ENCODE measurements at regions not wholly inside any gene's neighbourhood (a gene's known extent, or its start where the extent isn't known, plus 50 kb on each side); places are given as distances from the start of the nearest gene placed in this dataset.

- WGBS (ENCODE audit: insufficient coverage, insufficient read length), result no CpG with 5 or more reads among the region's 3 CpGs
- no peak overlapping the region for H3K27ac ChIP-seq (ENCODE audit: low read length)
- no peak for DNase-seq (ENCODE audit: low read depth, low spot score)
- no peaks in the 10 kb centered on the region for H3K9me3 ChIP-seq (ENCODE audit: control insufficient read depth, insufficient read depth, low read length)
- H3K27me3 ChIP-seq (ENCODE audit: control insufficient read depth, insufficient read depth, low read length), result no peaks in the 10 kb centered on the region
- no peaks in the 10 kb centered on the region for H3K4me1 ChIP-seq (ENCODE audit: control insufficient read depth, insufficient read depth, low read length)
- H3K4me3 ChIP-seq (ENCODE audit: low read length), result no peak overlapping the region
- no peaks in the 10 kb centered on the region for H3K36me3 ChIP-seq (ENCODE audit: control insufficient read depth, insufficient read depth, low read length)
Observed at GRCh38 chr18:73456643-73457042, 588.9 kb upstream of the NETO1 start.

GRCh38 chr18:73452866-73453265 lies 585.1 kb upstream of the NETO1 start:
- H3K4me1 ChIP-seq (ENCODE audit: control insufficient read depth, insufficient read depth, low read length), result no peaks in the 10 kb centered on the region
- WGBS (ENCODE audit: insufficient coverage, insufficient read length), result no CpG with 5 or more reads among the region's 1 CpG
- no peak overlapping the region for H3K4me3 ChIP-seq (ENCODE audit: low read length)

DNA sequence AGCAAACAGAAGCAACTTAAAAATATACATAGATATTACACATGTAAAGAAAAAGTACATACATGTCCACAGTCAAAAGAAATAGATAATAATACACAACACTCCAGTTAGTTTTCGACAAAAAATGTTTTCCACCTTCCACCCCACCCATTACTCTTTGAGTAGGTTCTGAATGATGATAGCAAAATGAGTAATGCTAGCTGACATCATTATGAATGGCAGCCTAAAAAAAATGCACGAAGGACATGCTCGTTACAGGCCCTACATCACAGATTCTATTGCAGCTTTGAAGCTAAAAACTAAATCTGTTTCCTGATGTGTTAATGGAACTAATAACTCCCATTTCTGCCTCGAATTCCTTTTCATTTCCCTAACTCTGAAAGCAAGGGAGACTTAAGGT lies 578.7 kb upstream of the NETO1 start:
- no peak for DNase-seq (ENCODE audit: low read depth, low spot score)
- H3K4me3 ChIP-seq (ENCODE audit: low read length), result no peak overlapping the region
- H3K27me3 ChIP-seq (ENCODE audit: control insufficient read depth, insufficient read depth, low read length), result no peaks in the 10 kb centered on the region
- no peaks in the 10 kb centered on the region for H3K9me3 ChIP-seq (ENCODE audit: control insufficient read depth, insufficient read depth, low read length)
- H3K4me1 ChIP-seq (ENCODE audit: control insufficient read depth, insufficient read depth, low read length), result no peaks in the 10 kb centered on the region
- H3K27ac ChIP-seq (ENCODE audit: low read length), result no peak overlapping the region
- no peaks in the 10 kb centered on the region for H3K36me3 ChIP-seq (ENCODE audit: control insufficient read depth, insufficient read depth, low read length)
- no CpG with 5 or more reads among the region's 4 CpGs for WGBS (ENCODE audit: insufficient coverage, insufficient read length)

More at GRCh38 chr18:73452866-73453265, 585.1 kb upstream of the NETO1 start:
- H3K27me3 ChIP-seq (ENCODE audit: control insufficient read depth, insufficient read depth, low read length), result no peaks in the 10 kb centered on the region
- no peaks in the 10 kb centered on the region for H3K9me3 ChIP-seq (ENCODE audit: control insufficient read depth, insufficient read depth, low read length)
- no peak overlapping the region for H3K27ac ChIP-seq (ENCODE audit: low read length)
- H3K36me3 ChIP-seq (ENCODE audit: control insufficient read depth, insufficient read depth, low read length), result no peaks in the 10 kb centered on the region
- no peak for DNase-seq (ENCODE audit: low read depth, low spot score)

GRCh38 chr18:73431620-73432019 lies 563.8 kb upstream of the NETO1 start:
- Histone ChIP-seq H3K27me3 (ENCODE audit: control insufficient read depth, insufficient read depth, low read length) (no peaks in the 10 kb centered on the region), H3K4me1 (ENCODE audit: control insufficient read depth, insufficient read depth, low read length) (no peaks in the 10 kb centered on the region), H3K4me3 (ENCODE audit: low read length) (no peak overlapping the region), H3K9me3 (ENCODE audit: control insufficient read depth, insufficient read depth, low read length) (no peaks in the 10 kb centered on the region), H3K36me3 (ENCODE audit: control insufficient read depth, insufficient read depth, low read length) (no peaks in the 10 kb centered on the region), H3K27ac (ENCODE audit: low read length) (no peak overlapping the region)
- DNase-seq (ENCODE audit: low read depth, low spot score), result no peak
- WGBS (ENCODE audit: insufficient coverage, insufficient read length), result no CpG with 5 or more reads among the region's 1 CpG

GRCh38 chr18:73421010-73421409 lies 553.2 kb upstream of the NETO1 start:
- Histone ChIP-seq H3K27me3 (ENCODE audit: control insufficient read depth, insufficient read depth, low read length) (no peaks in the 10 kb centered on the region), H3K4me1 (ENCODE audit: control insufficient read depth, insufficient read depth, low read length) (no peaks in the 10 kb centered on the region), H3K27ac (ENCODE audit: low read length) (no peak overlapping the region), H3K36me3 (ENCODE audit: control insufficient read depth, insufficient read depth, low read length) (no peaks in the 10 kb centered on the region), H3K4me3 (ENCODE audit: low read length) (no peak overlapping the region), H3K9me3 (ENCODE audit: control insufficient read depth, insufficient read depth, low read length) (no peaks in the 10 kb centered on the region)
- no peak for DNase-seq (ENCODE audit: low read depth, low spot score)

- no peaks in the 10 kb centered on the region for H3K4me1 ChIP-seq (ENCODE audit: control insufficient read depth, insufficient read depth, low read length)
- H3K36me3 ChIP-seq (ENCODE audit: control insufficient read depth, insufficient read depth, low read length), result no peaks in the 10 kb centered on the region
- no peak overlapping the region for H3K4me3 ChIP-seq (ENCODE audit: low read length)
- no peaks in the 10 kb centered on the region for H3K27me3 ChIP-seq (ENCODE audit: control insufficient read depth, insufficient read depth, low read length)
- no peak for DNase-seq (ENCODE audit: low read depth, low spot score)
- H3K27ac ChIP-seq (ENCODE audit: low read length), result no peak overlapping the region
- H3K9me3 ChIP-seq (ENCODE audit: control insufficient read depth, insufficient read depth, low read length), result no peaks in the 10 kb centered on the region
- no CpG with 5 or more reads among the region's 4 CpGs for WGBS (ENCODE audit: insufficient coverage, insufficient read length)
Observed at GRCh38 chr18:73419531-73419930, 551.7 kb upstream of the NETO1 start.

- no peak for DNase-seq (ENCODE audit: low read depth, low spot score)
- H3K9me3 ChIP-seq (ENCODE audit: control insufficient read depth, insufficient read depth, low read length), result no peaks in the 10 kb centered on the region
- WGBS (ENCODE audit: insufficient coverage, insufficient read length), result no CpG with 5 or more reads among the region's 4 CpGs
Observed at GRCh38 chr18:73414598-73414997, 546.8 kb upstream of the NETO1 start.

DNA sequence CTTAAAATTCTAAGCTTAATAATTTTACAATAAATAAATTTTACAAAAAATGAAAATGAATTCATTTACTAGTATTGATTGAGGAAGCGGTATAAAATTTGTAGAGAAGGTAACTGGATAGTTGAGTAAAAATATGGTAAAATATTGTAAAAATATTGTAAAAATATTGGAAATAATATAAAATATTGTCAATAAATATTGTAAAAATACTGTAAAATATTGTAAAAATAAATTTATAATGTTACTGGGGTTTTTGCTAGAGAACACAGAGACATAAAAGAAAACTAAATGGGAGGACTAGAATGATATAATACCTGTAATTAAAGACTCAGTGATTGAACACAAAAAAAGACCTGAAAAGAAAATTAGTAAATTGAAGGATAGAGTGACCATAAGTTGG lies 546.3 kb upstream of the NETO1 start:
- H3K4me3 ChIP-seq (ENCODE audit: low read length), result no peak overlapping the region

More at GRCh38 chr18:73414598-73414997, 546.8 kb upstream of the NETO1 start:
- H3K27me3 ChIP-seq (ENCODE audit: control insufficient read depth, insufficient read depth, low read length), result no peaks in the 10 kb centered on the region
- H3K4me1 ChIP-seq (ENCODE audit: control insufficient read depth, insufficient read depth, low read length), result no peaks in the 10 kb centered on the region
- H3K27ac ChIP-seq (ENCODE audit: low read length), result no peak overlapping the region
- H3K4me3 ChIP-seq (ENCODE audit: low read length), result no peak overlapping the region
- H3K36me3 ChIP-seq (ENCODE audit: control insufficient read depth, insufficient read depth, low read length), result no peaks in the 10 kb centered on the region

GRCh38 chr18:73409242-73409641 lies 541.5 kb upstream of the NETO1 start:
- WGBS (ENCODE audit: insufficient coverage, insufficient read length), result no CpG with 5 or more reads among the region's 4 CpGs
- Histone ChIP-seq H3K4me3 (ENCODE audit: low read length) (no peak overlapping the region), H3K27me3 (ENCODE audit: control insufficient read depth, insufficient read depth, low read length) (no peaks in the 10 kb centered on the region), H3K27ac (ENCODE audit: low read length) (no peak overlapping the region), H3K36me3 (ENCODE audit: control insufficient read depth, insufficient read depth, low read length) (no peaks in the 10 kb centered on the region), H3K4me1 (ENCODE audit: control insufficient read depth, insufficient read depth, low read length) (no peaks in the 10 kb centered on the region; the same call in 1 of the 2 replicates), H3K9me3 (ENCODE audit: control insufficient read depth, insufficient read depth, low read length) (no peaks in the 10 kb centered on the region)
- no peak for DNase-seq (ENCODE audit: low read depth, low spot score)

More for the DNA sequence above, 546.3 kb upstream of the NETO1 start:
- 100% methylated on average over 1 of the region's 1 CpG for WGBS (ENCODE audit: insufficient coverage, insufficient read length)
- no peak overlapping the region for H3K27ac ChIP-seq (ENCODE audit: low read length)
- DNase-seq (ENCODE audit: low read depth, low spot score), result no peak
- H3K4me1 ChIP-seq (ENCODE audit: control insufficient read depth, insufficient read depth, low read length), result no peaks in the 10 kb centered on the region
- H3K27me3 ChIP-seq (ENCODE audit: control insufficient read depth, insufficient read depth, low read length), result no peaks in the 10 kb centered on the region
- H3K36me3 ChIP-seq (ENCODE audit: control insufficient read depth, insufficient read depth, low read length), result no peaks in the 10 kb centered on the region
- H3K9me3 ChIP-seq (ENCODE audit: control insufficient read depth, insufficient read depth, low read length), result no peaks in the 10 kb centered on the region

GRCh38 chr18:73408469-73408868 lies 540.7 kb upstream of the NETO1 start:
- Histone ChIP-seq H3K4me1 (ENCODE audit: control insufficient read depth, insufficient read depth, low read length) (no peaks in the 10 kb centered on the region; the same call in 1 of the 2 replicates), H3K9me3 (ENCODE audit: control insufficient read depth, insufficient read depth, low read length) (no peaks in the 10 kb centered on the region), H3K36me3 (ENCODE audit: control insufficient read depth, insufficient read depth, low read length) (no peaks in the 10 kb centered on the region), H3K4me3 (ENCODE audit: low read length) (no peak overlapping the region), H3K27ac (ENCODE audit: low read length) (no peak overlapping the region), H3K27me3 (ENCODE audit: control insufficient read depth, insufficient read depth, low read length) (no peaks in the 10 kb centered on the region)
- no peak for DNase-seq (ENCODE audit: low read depth, low spot score)
- WGBS (ENCODE audit: insufficient coverage, insufficient read length), result no CpG with 5 or more reads among the region's 5 CpGs

GRCh38 chr18:73407506-73407905 lies 539.7 kb upstream of the NETO1 start:
- DNase-seq (ENCODE audit: low read depth, low spot score), result no peak

More at GRCh38 chr18:73407506-73407905, 539.7 kb upstream of the NETO1 start:
- Histone ChIP-seq H3K4me1 (ENCODE audit: control insufficient read depth, insufficient read depth, low read length) (no peaks in the 10 kb centered on the region; the same call in 1 of the 2 replicates), H3K27ac (ENCODE audit: low read length) (no peak overlapping the region), H3K9me3 (ENCODE audit: control insufficient read depth, insufficient read depth, low read length) (no peaks in the 10 kb centered on the region), H3K4me3 (ENCODE audit: low read length) (no peak overlapping the region), H3K36me3 (ENCODE audit: control insufficient read depth, insufficient read depth, low read length) (no peaks in the 10 kb centered on the region), H3K27me3 (ENCODE audit: control insufficient read depth, insufficient read depth, low read length) (no peaks in the 10 kb centered on the region)
- WGBS (ENCODE audit: insufficient coverage, insufficient read length), result no CpG with 5 or more reads among the region's 1 CpG

All from iPS DF 6.9 (cell line).